ENCODE measurements at regions not wholly inside any gene's neighbourhood (a gene's known extent, or its start where the extent isn't known, plus 50 kb on each side); places are given as distances from the start of the nearest gene placed in this dataset.
A peak's percentile ranks its signal among the peaks of the same experiment; 100 is the strongest.

- Histone ChIP-seq H2AFZ (replicated peaks; ENCODE audit: low read length, poor library complexity) (no peak overlapping the region), H3K9me1 (ENCODE audit: insufficient read depth, low read length) (no peaks in the 10 kb centered on the region), H3K4me1 (ENCODE audit: control insufficient read depth, insufficient read depth, low read length) (no peaks in the 10 kb centered on the region), H3K9me3 (ENCODE audit: control insufficient read depth, insufficient read depth, low read length) (no peaks in the 10 kb centered on the region), H3K56ac (ENCODE audit: extremely low read depth, insufficient read depth, low read length) (no peak overlapping the region), H4K8ac (ENCODE audit: low read depth in 2 of 2, low read length in 2 of 2) (no peak overlapping the region), H2AK9ac (replicated peaks; ENCODE audit: low read depth, low read length, poor library complexity) (no peak overlapping the region), H4K5ac (ENCODE audit: low read depth, low read length) (no peak overlapping the region), H3K9ac (ENCODE audit: low read depth, low read length) (no peak overlapping the region), H2AK5ac (ENCODE audit: low read depth, low read length) (no peak overlapping the region), H3K27me3 (ENCODE audit: control insufficient read depth, insufficient read depth, low read length) (no peaks in the 10 kb centered on the region), H2BK5ac (ENCODE audit: low read depth, low read length, poor library complexity, severe bottlenecking) (no peak overlapping the region), H3K79me1 (ENCODE audit: low read depth in 1 of 2, low read length in 2 of 2) (no peaks in the 10 kb centered on the region), H4K91ac (ENCODE audit: insufficient read depth, low read depth, low read length) (no peak overlapping the region), H3K27ac (ENCODE audit: insufficient read depth, low read length) (no peak overlapping the region), H3K18ac (ENCODE audit: low read depth, low read length) (no peak overlapping the region), H3K36me3 (ENCODE audit: control insufficient read depth, insufficient read depth, low read length) (no peaks in the 10 kb centered on the region), H3K4me3 (ENCODE audit: insufficient read depth, low read depth, low read length) (no peak overlapping the region), H4K20me1 (ENCODE audit: insufficient read depth, low read length) (no peaks in the 10 kb centered on the region), H2BK20ac (ENCODE audit: low read depth, low read length) (no peak overlapping the region), H3K14ac (replicated peaks; ENCODE audit: low read depth, low read length) (no peak overlapping the region), H3K23ac (ENCODE audit: low read depth, low read length) (no peak overlapping the region), H3K4ac (ENCODE audit: low read depth, low read length) (no peak overlapping the region), H2BK15ac (ENCODE audit: low read depth, low read length) (no peak overlapping the region), H2BK120ac (ENCODE audit: low read depth, low read length) (no peak overlapping the region), H3K4me2 (ENCODE audit: low read depth, low read length) (peak overlapping the region; percentile 16; the same call in 1 of the 2 replicates)
- intact Hi-C loops (cut with micrococcal nuclease) (no loop called here), in situ Hi-C loops (cut with MboI; ENCODE audit: low sequenced_read_pairs) (no loop called here), dilution Hi-C loops (cut with HindIII; ENCODE audit: low sequenced_read_pairs, unreplicated experiment) (no loop called here)
- ChIA-PET POLR2A (ENCODE audit: unreplicated experiment) (no interaction called here), CTCF (interaction anchor here (0.9 kb wide), 1 partner anchor 10 kb away, joined by 3 read pairs; no protein-coding TSS in a partner anchor)
- ATAC-seq (ENCODE audit: low read depth): no peak
- TF ChIP-seq CTCF (conservative IDR thresholded peaks at IDR 0.05; ENCODE audit: low read depth, low read length) (no peak), FOS (IDR thresholded peaks at IDR 0.05; ENCODE audit: low read depth, low read length) (no peak), BHLHE40 (IDR thresholded peaks at IDR 0.05; ENCODE audit: low read depth, low read length) (no peak), SMC3 (IDR thresholded peaks at IDR 0.05; ENCODE audit: low read depth, low read length) (no peak), MAZ (IDR thresholded peaks at IDR 0.05; ENCODE audit: borderline replicate concordance, low read depth, low read length) (no peak), CHD1 (IDR thresholded peaks at IDR 0.05; ENCODE audit: low read depth, low read length) (no peak), MAFK (IDR thresholded peaks at IDR 0.05; ENCODE audit: low read depth, low read length) (no peak), NFE2L2 (IDR thresholded peaks at IDR 0.05; ENCODE audit: low read depth, low read length) (no peak)
- 0% methylated on average over 1 of the region's 7 CpGs; no CpG with 5 or more reads in 1 of the 2 experiments for WGBS, 2 experiments (ENCODE audit: extremely low coverage in 2 of 2, insufficient read length in 1 of 2)
- no peak for DNase-seq
- no TSS peak for BruUV-seq (replicated peaks)
Measured at GRCh38 chr7:152527610-152528032, 91.8 kb upstream of the KMT2C start.
